ENCODE measurements at regions not wholly inside any gene's neighbourhood (a gene's known extent, or its start where the extent isn't known, plus 50 kb on each side); places are given as distances from the start of the nearest gene placed in this dataset.
"Not testable (repeated sequence)": the region's sequence is repeated elsewhere in the genome, so short reads cannot be mapped to it uniquely, and the experiment has no call there.

DNA sequence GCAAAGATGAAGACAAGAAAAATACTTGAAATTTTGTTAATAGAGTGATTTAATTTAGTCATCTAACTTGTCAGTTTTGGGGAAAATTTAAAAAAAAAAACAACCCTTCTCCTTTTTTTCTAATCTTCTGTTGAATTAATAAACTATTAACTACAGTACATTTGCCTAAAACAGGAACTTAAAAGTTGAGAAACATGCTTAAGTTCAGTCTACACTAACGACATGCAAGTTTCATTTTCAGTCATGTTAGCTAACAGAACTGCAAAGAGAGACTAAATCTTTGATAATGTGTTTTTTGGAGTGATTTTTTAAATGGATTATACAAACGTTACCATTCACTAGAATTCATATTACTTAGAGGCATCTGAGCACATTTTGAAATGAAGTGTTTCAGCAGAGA is 71.9 kb upstream of the MBNL1 start:
- no peak for DNase-seq (ENCODE audit: low read depth)

DNA sequence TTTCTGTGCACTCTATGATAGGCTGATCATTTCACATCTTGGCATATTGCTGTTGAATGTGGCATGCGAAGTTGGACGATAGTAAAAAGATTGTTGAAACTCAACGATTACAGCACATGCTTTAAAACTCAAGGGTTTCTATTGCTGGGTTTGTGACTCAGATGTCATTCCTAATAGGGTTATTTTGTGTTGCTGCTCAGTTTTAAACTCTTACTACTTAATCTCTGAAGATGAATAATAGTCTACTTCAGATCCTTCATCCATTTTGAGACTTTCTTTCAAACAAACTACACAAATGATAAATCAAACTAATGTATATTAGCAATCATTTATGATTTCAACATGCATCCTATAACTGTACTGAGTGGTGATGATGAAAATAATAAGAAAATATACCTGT is 71.3 kb upstream of the MBNL1 start:
- DNase-seq (ENCODE audit: low read depth) = peak; percentile 49

DNA sequence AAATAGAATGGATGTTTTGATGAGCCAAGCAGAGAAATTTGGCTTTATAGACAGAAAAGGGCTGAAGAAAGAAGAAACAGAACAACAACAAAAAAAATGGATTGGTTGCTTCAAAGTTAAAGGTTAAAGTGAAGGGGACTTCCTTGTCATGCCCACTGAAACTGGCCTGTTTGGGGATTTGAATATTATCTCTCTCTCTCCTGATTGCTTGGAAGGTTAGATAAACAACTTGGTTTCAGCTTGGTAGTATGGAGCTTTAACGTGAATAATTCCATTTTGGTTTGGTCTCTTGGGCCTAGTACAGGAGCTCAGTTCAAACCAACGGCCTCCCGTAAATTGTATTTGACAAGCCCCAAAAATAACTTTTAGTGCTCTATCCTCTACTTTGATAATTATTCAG is 70.8 kb upstream of the MBNL1 start:
- DNase-seq (ENCODE audit: low read depth) = no peak

DNA sequence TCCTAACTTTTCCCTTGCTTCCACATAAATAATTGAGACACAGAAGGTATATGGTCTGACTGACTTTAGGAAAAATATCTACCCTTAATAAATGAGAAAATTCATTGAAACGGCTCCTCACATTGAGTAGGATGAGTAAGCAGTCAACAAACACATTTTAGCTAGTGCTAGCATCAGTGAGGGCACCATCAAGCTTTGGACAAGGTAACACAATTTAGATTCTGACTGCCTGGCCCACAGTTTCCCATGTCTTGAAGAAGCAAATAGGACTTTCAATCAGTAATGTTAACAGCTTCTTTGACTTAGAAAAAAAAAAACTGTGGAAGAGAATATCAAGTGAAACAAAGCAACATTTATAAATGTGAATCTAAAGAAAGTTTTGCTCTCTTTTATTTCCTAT is 70.1 kb upstream of the MBNL1 start:
- no peak for DNase-seq (ENCODE audit: low read depth)

DNA sequence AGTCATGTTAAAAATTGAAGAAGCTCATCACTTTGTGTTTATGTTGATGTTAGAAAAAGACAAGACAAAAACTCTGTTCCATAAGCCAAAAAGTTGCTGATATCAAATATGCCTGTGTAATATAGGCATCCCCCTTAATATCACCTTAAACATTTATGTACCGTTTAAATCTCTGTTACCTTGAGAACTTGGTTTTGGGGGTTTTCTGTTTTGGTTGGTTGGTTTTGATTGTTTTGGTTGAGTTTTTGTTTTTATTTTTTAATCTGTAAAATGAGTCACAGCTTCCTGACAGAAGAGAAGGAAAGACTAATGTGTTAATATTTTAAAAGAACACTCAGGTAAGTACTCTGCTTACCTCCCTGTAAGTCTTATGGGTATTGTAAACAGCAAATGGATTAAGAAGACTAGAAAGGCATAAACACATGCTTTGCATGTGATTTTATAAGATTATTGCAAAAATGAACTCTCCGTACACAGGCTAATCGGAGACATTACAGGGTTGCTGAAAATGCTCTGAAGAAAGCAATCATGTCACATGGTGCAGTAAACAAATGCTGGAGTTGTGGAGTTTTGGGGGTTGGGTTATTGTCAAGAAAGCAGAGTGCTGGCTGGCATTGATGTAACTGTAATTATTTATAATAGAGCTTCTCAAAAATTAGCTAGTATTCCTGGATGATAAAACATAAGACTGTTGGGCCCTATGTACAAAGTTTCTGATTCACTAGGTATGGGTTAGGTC is 69.5 kb upstream of the MBNL1 start:
- no peak for DNase-seq (ENCODE audit: low read depth)

DNA sequence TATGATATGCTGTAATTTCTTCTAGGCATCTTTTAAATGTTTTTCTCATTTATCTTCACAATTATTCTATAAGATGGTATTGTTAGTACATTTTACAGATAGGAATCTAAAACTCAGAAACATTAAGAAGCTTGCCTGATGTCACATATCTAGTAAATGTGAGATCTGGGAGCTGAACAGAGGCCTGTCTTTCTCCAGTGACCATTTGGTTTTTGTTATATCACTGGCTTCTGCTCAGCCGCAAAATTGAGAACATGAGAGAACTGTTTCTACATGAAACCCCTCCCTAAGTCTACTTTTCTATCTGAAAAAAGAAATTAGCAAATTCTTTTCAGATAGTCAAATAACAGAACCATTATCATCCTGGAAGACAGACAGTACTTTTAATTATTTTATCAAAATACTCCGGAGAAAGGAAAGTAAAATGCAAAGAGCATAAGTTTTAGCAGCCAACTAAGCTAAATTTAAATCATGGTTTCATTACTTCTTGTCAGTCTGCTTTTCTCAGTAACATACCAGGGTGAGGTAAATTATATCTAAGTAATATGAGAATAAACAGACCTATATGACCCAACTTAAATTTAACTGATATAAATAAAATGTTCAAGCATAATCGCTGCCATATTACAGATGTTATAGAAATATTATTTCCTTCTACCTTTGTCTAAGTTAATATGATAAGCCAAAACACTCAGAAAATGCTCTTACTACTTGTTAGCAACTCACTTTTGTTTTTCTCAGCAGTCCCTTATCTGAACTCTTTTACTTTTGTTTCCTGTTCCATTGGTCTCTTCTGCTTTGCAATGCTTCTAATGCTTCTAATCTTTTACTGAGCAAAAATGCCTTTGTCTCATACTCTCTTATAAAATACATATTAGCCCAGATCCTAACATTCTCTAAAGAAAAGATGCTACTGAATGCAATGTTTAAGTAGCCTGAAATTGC is 68.0 kb upstream of the MBNL1 start:
- peak; percentile 4 for DNase-seq (ENCODE audit: low read depth)

DNA sequence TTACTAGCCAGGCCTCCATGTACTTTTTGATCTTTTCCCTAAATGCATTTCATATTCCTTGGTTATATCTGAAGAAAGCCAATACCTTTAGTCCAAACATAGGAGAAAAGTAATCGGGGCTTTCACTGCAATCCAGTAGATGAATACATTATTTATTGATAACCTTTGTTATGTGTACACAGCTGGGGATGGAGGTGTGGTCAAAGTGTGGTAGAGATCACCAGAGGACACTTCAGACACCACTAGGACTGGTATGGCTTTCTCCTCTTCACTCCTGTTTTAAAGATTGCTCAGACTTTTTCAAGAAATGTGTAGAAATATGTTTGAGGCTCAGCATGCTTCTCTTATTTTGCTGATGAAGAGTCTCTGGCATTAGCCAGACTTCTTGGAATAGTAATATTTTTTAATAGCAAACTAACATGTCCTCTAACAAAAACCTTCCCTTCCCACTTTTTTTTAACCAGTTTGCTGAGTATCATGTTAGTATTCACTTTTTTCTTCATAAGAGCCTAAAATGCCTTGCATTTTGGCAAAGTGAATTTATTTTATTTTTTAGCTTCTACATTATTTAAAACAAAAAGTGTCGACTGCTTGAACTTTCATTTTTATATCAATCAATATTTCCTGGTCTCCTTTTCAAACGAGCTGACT is 65.6 kb upstream of the MBNL1 start:
- no peak for DNase-seq (ENCODE audit: low read depth)

DNA sequence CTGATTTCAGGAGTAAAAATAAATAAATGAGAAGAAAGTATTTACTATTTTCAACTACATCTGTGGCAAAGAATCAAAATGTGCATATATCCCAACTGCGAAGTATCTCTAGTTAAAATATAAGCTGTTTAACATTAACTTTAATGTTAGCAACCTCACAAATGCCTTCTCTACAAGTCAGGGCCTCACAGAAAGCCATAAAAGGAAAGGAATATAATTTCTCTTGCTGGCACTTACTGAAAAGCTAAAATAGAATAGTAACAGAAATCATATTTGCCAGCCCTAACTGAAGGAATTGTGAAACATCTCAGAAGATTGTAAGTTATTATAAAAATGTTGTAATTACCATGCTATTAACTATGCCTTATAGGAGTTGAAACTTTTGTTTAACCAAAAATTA is 65.1 kb upstream of the MBNL1 start:
- peak; percentile 44 for DNase-seq (ENCODE audit: low read depth)

DNA sequence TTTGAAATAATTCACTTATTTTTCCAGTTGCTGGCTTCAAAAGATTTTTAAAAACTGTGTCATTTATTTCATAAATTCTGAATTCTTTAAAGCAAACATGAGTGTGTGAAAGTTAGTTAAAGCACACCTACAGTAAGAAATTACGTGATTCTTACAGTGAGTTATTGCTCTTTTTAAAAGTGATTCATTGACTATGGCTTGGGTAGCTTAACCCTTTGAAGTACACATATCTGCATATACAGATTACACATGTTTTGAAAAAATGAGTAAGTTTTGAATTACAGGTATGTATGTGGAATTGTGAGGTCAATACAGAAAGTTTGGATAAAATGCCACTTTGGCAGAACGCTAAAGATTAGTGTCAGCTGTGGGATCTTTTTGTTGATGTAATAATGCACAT is 64.5 kb upstream of the MBNL1 start:
- DNase-seq (ENCODE audit: low read depth) = no peak

DNA sequence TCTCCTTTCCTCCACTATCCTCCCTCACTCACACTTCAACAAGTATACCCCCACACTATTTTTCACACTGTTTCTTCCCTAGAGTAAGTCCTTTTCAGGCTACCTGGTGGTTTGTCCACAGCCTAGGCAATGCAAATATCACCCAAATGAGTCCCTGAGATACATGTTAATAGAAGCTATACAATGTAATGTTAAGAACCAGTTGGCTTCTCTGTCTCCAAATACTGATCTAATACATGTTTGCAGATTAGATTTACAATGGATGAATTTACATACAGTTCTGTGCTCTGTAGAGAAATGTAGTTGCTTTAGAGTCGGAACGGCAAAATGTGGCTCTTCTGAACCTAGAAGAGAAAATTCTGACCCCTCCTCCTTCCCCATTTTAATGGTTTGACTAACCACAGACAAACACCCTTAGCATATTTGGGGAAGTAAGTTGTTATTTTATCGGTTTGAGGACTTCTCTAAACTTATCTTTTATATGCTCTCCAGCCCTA is 63.6 kb upstream of the MBNL1 start:
- DNase-seq (ENCODE audit: low read depth) = no peak

DNA sequence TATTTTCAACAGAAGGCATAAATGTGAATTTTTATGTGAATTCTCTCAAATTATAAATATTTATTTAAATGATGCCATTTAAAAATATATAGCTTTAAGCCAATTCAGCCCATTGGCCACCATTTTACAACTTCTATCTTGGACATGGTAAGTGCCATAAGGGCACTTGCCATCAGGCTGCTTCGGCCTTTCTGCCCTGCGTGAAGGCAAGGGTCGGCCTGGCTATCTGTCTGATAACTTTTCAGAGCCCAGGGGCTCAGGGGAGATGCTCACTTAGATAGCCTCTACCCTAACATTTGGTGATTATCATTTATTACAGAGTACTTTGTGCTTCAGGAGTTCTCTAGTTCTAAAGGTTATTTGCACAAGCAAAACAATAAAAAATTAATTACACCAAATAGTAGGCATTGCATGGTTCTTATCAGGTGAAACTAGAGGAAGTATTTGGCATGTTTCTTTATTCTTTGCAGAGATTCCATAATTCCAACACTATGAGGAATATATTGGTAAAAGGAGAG is 62.4 kb upstream of the MBNL1 start:
- DNase-seq (ENCODE audit: low read depth) = no peak

DNA sequence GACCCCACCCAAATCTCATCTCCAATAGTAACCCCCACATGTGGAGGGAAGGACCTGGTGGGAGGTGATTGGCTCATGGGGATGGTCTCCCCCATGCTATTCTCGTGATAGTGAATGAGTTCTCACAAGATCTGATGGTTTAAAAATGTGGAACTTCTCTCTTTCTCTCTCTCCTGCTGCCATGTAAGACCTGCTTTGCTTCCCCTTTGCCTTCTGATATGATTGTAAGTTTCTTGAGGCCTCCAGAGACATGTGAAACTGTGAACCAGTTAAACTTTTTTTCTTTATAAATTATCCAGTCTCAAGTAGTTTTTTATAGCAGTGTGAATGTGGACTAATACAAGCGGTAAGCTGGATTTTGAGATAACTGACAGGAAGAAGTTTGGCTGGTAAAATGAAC is 60.3 kb upstream of the MBNL1 start:
- DNase-seq (ENCODE audit: low read depth) = no peak

DNA sequence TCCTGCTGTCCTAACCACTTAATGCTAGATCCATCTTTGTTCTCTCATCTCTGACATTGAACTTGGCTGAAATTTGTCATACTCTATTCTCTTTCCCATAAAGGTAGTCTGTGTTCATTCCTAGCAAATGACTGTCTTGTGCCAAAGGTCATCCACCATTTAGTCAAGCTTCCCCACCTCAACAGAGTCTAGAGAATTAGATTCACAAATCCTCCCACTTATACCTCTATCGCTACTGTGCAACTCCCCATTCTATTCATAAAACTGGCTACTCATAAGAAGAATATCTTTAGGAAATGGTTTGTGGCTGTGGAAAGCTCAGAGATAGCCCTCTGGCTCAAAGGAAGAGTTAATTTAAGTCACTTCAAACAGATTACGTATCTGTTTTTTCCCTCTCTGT is 59.7 kb upstream of the MBNL1 start:
- no peak for DNase-seq (ENCODE audit: low read depth)

DNA sequence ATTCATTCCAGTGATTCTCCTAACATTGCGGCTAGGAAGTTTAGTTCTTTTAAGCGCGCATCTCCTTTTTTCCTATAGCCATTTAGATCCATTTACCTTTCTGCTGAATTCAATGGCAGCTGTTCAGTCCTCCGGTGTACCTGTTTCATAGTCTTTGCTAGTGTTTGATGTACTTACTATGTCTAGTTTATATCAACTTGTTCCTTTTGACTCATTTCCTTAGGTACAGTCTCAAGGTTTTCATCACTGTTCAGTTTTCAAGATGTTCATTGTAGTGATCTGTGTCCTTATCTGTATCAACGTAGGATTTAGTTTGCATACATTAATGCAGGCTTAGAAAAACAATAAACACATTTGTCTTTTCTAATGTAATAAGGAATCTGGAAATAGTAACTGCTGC is 59.0 kb upstream of the MBNL1 start:
- DNase-seq (ENCODE audit: low read depth) = no peak

DNA sequence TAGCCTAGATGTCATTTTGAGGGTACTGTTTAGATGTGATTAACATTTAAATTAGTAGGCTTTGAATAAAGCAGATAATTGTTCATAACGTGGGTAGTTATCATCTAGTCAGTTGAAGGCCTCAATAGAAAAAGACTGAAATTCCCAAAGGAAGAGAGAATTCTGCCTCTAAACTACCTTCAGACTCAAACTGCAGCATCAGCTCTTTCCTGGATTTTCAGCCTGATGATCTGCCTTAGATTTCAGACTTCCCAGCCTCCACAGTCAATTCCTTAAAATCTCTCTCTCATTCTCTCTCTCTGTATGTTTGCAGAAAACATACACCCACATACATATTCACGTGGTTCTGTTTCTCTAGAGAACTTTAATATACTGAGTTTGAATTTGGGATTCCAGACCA is 58.0 kb upstream of the MBNL1 start:
- DNase-seq (ENCODE audit: low read depth) = no peak

DNA sequence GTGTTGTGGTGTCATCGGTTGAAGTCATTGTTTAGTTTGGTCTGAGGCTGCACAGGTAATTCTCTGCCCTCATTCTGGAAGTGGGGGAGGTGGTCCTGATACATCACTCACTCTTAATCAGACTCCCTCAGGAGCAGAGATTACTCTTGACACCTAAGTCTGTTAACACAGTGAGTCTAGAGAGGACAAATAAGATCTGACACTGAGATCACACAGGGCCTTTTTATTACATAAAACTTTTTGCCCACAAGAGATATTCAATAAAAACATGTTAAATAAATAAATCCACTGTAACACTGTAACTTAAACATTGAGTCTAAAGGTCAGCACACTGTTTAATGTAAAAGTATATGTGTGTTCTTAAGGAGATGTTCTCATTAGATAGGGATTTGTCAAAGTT is 57.1 kb upstream of the MBNL1 start:
- DNase-seq (ENCODE audit: low read depth) = no peak

DNA sequence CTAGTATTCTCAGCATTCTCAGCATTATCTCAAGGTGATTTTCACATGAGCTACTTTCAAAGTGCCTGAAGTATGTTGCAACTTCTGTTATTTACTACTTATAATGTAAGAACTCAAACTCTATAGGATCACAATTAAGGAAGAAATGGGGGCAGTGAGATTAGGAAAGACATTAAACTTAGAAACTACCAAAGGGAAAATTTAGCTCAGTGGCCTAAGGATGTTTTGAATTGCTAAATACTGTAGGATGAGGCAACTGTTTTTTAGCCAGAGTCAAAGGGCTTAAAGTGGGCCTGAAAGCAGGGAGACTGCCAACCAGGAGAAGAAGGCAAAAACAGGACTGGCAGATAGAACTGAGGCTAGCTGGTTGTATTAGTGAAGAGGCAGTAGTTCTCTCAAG is 55.5 kb upstream of the MBNL1 start:
- peak; percentile 65 for DNase-seq (ENCODE audit: low read depth)

DNA sequence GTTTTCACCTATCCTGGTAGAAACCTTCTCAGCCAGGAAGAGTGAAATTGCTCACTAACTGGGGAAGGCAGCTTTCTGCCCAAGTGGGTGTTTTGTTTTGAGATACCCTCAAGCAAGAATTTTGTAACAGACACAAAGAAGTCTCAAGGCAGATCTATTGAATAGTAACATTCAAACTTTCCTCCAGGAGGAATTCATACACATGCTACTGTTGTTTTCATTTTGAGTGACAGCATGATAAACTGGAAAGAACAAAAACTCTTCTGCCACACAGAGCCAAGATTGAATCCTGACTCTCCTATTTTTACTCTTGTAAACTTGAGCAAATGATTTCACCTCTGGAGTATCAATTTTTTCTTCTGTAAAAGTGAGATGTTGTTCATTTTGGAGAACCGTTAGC is 54.8 kb upstream of the MBNL1 start:
- no peak for DNase-seq (ENCODE audit: low read depth)

DNA sequence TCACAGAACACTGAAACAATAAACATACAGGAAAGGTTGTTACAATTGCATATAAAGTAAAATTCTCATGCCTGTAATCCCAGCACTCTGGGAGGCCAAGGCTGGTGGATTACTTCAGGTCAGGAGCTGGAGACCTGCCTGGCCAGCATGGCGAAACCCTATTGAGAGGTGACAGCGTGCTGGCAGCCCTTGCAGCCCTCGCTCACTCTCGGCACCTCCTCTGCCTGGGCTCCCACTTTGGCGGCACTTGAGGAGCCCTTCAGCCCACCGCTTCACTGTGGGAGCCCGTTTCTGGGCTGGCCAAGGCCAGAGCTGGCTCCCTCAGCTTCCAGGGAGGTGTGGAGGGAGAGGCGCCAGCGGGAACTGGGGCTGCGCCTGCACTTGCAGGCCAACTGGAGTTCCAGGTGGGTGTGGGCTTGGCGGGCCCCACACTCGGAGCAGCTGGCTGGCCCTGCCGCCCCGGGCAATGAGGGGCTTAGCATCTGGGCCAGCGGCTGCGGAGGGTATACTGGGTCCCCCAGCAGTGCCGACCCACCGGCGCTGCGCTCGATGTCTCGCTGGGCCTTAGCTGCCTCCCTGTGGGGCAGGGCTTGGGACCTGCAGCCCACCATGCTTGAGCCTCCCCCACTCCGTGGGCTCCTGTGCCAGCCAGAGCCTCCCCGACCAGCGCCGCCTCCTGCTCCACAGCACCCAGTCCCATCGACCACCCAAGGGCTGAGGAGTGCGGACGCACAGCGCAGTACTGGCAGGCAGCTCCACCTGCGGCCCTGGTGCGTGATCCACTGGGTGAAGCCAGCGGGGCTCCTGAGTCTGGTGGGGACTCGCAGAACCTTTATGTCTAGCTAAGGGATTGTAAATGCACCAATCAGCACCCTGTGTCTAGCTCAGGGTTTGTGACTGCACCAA is 51.5 kb upstream of the MBNL1 start:
- not testable (repeated sequence) for DNase-seq (ENCODE audit: low read depth)

DNA sequence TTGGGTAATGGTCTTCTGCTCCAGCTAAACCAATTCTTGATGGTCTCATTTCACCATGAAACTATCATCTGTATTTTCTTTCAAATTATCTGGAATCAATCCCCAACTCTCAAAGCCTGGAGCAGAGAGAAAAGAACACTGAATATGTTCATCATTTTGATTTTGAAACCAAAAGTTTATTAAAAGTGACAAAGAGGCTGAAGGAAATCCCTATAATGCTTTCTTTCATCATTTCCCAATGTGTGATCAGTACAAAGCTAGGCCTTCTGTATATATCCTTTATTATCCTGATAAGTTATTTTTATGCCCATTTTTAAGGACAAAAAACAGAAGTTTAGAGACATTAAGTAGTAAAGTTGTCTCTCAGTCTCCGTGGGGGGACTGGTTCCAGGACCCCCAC is 50.1 kb upstream of the MBNL1 start:
- DNase-seq (ENCODE audit: low read depth) = no peak
